Breast epithelium (tissue), 4 donors: ENCODE measurements at regions not wholly inside any gene's neighbourhood (a gene's known extent, or its start where the extent isn't known, plus 50 kb on each side); places are given as distances from the start of the nearest gene placed in this dataset.

ENCODE experiments used
- DNase-seq, 2 donors: peaks; one replicate each; pipeline ENCODE4 v3.0.0-alpha.2; 2019; ENCODE audit warnings: low spot score in 2 of 2
- H3K27ac ChIP-seq, 2 donors: fragments of 200-600 bp; sonication (generic) in 1 of 2; one replicate each; pipeline ENCODE4 v1.5.1; 2016 to 2019; ENCODE audit warnings: mild to moderate bottlenecking in 1 of 2
- H3K27me3 ChIP-seq, 2 donors: fragments of 200-600 bp; sonication (generic) in 1 of 2; one replicate each; pipeline versions ENCODE4 v1.5.1 to v1.6.0; 2017 to 2019; ENCODE audit warnings: control low read depth in 1 of 2, mild to moderate bottlenecking in 1 of 2
- H3K36me3 ChIP-seq: fragments of 200-600 bp; one replicate; pipeline ENCODE4 v1.5.1; 2019
- H3K4me1 ChIP-seq, 2 donors: fragments of 200-600 bp; sonication (generic); one replicate each; pipeline ENCODE4 v1.5.1; 2016 to 2019; ENCODE audit warnings: control low read depth in 1 of 2
- H3K4me3 ChIP-seq, 3 donors: fragments of 200-600 bp; sonication (generic); 1 replicate in 2 of 3; 2 replicates in 1 of 3; pipeline ENCODE4 v1.5.1; 2016 to 2019; ENCODE audit warnings: mild to moderate bottlenecking in 3 of 3, moderate library complexity in 2 of 3
- H3K9me3 ChIP-seq, 2 donors: fragments of 200-600 bp; sonication (generic) in 1 of 2; one replicate each; pipeline ENCODE4 v1.5.1; 2016 to 2019; ENCODE audit warnings: control low read depth in 1 of 2
- POLR2A ChIP-seq: fragments of 450-650 bp; IDR thresholded peaks from one replicate; pipeline ENCODE4 v1.6.1; 2016; ENCODE audit warnings: antibody characterized with exemption, mild to moderate bottlenecking, moderate library complexity
- POLR2AphosphoS5 ChIP-seq, 3 donors: sonication (generic); formaldehyde crosslinking; IDR thresholded peaks; one replicate each; pipeline ENCODE4 v1.6.1; 2017; ENCODE audit warnings: antibody characterized with exemption in 3 of 3
- intact Hi-C: fragments of 100-400 bp; cut with DNase I; formaldehyde crosslinking; loops from one replicate; pipeline ENCODE4 v1.15.1; 2023; ENCODE audit warnings: low total_unique reads
- TF ChIP-seq, protein P1 (sequence below), 3 donors: fragments of 450-650 bp; IDR thresholded peaks; one replicate each; pipeline ENCODE4 v1.5.1; 2016 to 2017; ENCODE audit warnings: antibody characterized with exemption in 3 of 3, mild to moderate bottlenecking in 3 of 3, moderate library complexity in 3 of 3

DNA sequence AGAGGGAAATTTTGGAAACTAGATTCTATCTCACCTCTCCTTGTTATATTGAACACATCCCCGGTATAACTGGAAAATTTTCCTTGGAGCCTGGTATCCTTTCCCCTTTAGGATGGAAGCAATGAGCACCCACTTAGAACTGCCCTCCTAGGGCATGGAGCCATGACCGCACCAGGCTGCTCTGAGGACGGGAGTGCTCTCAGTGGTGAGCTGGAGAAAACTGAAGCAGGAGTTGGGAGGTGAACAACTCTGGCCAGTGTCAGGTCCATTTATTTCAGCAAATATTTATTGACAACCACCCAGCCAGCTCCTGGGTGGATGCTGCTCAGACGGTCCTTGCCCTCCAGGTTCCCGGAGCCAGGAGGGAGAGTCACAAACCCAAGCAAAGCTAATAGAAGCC lies 278.1 kb downstream of the WDR11 start:
- TF ChIP-seq POLR2AphosphoS5 (IDR thresholded peaks at IDR 0.05) (no peak), POLR2A (no peak)
- TF ChIP-seq, protein P1, sequence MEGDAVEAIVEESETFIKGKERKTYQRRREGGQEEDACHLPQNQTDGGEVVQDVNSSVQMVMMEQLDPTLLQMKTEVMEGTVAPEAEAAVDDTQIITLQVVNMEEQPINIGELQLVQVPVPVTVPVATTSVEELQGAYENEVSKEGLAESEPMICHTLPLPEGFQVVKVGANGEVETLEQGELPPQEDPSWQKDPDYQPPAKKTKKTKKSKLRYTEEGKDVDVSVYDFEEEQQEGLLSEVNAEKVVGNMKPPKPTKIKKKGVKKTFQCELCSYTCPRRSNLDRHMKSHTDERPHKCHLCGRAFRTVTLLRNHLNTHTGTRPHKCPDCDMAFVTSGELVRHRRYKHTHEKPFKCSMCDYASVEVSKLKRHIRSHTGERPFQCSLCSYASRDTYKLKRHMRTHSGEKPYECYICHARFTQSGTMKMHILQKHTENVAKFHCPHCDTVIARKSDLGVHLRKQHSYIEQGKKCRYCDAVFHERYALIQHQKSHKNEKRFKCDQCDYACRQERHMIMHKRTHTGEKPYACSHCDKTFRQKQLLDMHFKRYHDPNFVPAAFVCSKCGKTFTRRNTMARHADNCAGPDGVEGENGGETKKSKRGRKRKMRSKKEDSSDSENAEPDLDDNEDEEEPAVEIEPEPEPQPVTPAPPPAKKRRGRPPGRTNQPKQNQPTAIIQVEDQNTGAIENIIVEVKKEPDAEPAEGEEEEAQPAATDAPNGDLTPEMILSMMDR (IDR thresholded peaks at IDR 0.05) = no peak
- Histone ChIP-seq H3K4me1 (no peaks in the 10 kb centered on the region), H3K36me3 (no peaks in the 10 kb centered on the region), H3K27ac (no peak overlapping the region), H3K4me3 (no peak overlapping the region), H3K9me3 (no peaks in the 10 kb centered on the region), H3K27me3 (no peaks in the 10 kb centered on the region)
- no peak for DNase-seq
- intact Hi-C loops = no loop called here

DNA sequence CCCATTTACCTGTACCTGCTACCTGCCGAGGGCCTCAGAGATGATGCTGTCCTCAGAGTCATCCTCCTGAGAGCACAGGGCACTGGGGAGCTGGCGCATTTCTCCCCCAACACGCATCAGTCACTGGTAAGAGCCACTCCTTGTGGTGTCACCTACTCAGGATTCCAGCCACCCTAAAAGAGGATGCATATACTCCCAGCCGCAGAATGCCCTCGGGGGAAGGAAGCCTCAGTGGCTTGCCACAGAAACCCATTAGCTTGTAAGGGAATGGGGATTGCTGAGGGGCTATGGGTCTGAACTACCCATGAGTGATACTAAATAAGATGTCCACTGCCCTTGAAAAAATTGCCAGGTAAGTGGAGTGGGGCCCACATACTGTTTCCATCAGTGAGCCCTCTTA lies 279.2 kb downstream of the WDR11 start:
- intact Hi-C loops = no loop called here
- no peak overlapping the region for H3K27ac ChIP-seq

DNA sequence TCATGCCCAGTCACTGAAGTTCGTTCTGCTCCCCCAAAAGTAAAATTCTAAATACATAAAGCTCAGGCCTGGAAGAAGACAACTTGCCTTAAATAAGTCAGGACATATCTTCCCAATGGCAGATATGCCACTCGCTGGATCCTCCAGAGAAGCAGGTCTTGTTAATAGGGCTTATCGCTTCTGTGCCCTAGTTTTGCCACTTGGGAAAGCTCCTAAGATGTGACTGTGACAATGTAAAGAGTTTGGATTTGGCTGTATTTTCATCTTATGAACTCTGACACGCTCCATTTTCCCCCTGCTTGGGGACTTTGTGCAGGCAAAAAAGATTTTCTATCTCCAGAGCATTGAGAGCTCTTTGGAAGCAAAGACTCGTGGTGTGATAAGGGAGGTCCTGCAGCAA lies 279.9 kb downstream of the WDR11 start:
- no peak overlapping the region for H3K27ac ChIP-seq
- no peak for TF ChIP-seq POLR2A
- TF ChIP-seq, protein P1 (IDR thresholded peaks at IDR 0.05) = no peak
- H3K4me3 ChIP-seq = no peak overlapping the region
- no peaks in the 10 kb centered on the region for H3K9me3 ChIP-seq
- DNase-seq = no peak
- intact Hi-C loops = no loop called here
- no peaks in the 10 kb centered on the region for H3K4me1 ChIP-seq
- no peaks in the 10 kb centered on the region for H3K36me3 ChIP-seq
- H3K27me3 ChIP-seq = no peaks in the 10 kb centered on the region

More for the DNA sequence above, 279.2 kb downstream of the WDR11 start:
- H3K4me3 ChIP-seq = no peak overlapping the region
- TF ChIP-seq, protein P1 (IDR thresholded peaks at IDR 0.05) = no peak
- TF ChIP-seq POLR2A (no peak), POLR2AphosphoS5 (IDR thresholded peaks at IDR 0.05) (no peak)
- H3K27me3 ChIP-seq = no peaks in the 10 kb centered on the region
- no peak for DNase-seq
- no peaks in the 10 kb centered on the region for H3K4me1 ChIP-seq
- no peaks in the 10 kb centered on the region for H3K36me3 ChIP-seq
- H3K9me3 ChIP-seq = no peaks in the 10 kb centered on the region

DNA sequence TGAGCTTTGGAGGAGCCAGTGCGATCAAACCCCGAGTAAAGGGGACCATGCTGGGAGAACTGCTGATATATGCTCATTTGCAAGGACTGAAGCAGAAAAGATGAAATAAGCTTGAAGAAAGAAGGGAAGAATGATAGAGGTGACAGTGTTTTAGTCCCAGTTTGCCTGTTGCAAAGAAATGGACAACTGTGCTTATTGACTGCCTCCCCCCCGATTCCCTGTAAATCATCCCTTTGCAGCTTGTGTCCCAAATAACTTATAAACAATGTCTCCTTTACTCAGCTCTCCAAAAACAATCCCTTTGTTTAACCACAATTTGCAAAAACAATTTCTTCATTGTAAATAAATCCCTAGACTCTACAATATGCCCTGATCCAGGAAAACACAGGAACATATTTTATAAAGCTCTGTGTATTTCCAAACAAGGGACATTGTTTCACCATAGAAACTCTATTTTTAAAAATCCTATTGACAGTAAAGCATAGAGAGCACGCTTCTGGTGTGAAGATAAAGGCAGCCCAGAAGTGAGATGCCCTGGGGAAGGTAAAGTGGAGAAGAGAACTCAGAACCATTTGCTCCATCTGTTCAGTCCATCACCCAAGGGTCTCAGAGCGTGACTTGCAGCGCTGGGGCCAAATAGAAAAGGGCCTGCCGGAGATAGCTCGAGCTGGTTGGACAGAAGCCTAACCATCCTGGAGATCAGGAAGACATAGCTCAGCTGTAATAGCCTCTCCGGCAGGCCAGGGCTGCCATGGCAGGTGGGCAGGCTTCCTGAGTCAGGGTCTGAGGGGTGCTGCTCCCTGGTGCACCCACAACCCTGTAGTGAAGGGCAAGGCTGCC lies 280.5 kb downstream of the WDR11 start:
- DNase-seq = no peak
- Histone ChIP-seq H3K27ac (no peak overlapping the region), H3K27me3 (no peaks in the 10 kb centered on the region), H3K4me3 (no peak overlapping the region), H3K4me1 (no peaks in the 10 kb centered on the region), H3K9me3 (no peaks in the 10 kb centered on the region), H3K36me3 (no peaks in the 10 kb centered on the region)
- TF ChIP-seq POLR2A (no peak), POLR2AphosphoS5 (IDR thresholded peaks at IDR 0.05) (no peak)
- TF ChIP-seq, protein P1 (IDR thresholded peaks at IDR 0.05) = no peak
- intact Hi-C loops = no loop called here

DNA sequence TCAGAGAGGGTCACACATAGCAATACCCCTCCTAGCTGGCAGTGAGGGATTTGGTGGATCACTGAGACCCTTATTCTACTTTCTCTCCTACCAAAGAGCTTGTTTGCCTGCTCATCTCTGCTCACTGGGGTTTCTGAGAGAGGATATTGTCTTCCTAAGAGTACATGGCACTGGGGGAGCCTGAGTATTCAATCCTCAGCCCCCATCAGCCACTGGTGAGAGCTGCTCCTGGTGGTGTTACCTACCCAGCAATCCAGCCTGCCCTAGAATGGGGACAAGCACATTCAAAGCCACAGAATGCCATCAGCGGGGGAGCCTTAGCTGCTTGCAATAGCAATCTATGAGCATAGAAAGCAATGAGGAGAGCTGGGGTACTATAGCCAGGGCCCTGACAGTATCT lies 281.1 kb downstream of the WDR11 start:
- H3K4me1 ChIP-seq = no peaks in the 10 kb centered on the region
- no peaks in the 10 kb centered on the region for H3K36me3 ChIP-seq
- H3K9me3 ChIP-seq = no peaks in the 10 kb centered on the region
- H3K4me3 ChIP-seq = no peak overlapping the region
- H3K27me3 ChIP-seq = no peaks in the 10 kb centered on the region
- TF ChIP-seq, protein P1 (IDR thresholded peaks at IDR 0.05) = no peak
- no peak for TF ChIP-seq POLR2AphosphoS5 (IDR thresholded peaks at IDR 0.05)
- no peak for TF ChIP-seq POLR2A
- DNase-seq = no peak
- H3K27ac ChIP-seq = no peak overlapping the region
- intact Hi-C loops = no loop called here
